ENCODE measurements at regions not wholly inside any gene's neighbourhood (a gene's known extent, or its start where the extent isn't known, plus 50 kb on each side); places are given as distances from the start of the nearest gene placed in this dataset.
"Not testable (repeated sequence)": the region's sequence is repeated elsewhere in the genome, so short reads cannot be mapped to it uniquely, and the experiment has no call there.

DNA sequence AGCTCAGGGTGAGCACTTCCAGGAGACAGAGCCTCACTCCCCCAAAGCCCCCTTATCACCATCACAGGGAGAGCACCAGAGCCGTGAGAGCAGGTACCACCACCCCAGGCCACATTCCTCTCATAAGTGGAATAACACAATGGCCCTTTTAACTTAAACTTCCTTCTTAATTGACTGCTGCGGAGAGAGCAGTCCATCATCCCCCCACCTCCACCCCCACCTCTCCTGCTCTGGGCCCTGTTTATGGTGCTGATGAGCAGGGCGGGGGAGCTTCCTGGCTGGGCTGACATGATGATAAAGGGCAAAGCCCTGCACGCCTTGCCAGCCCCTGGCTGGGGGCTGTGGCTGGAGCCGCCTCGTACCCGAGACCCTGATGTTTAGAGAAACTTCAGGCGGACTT is 81.4 kb upstream of the PODXL start:
- H3K4me1 ChIP-seq = no peaks in the 10 kb centered on the region
- H3K36me3 ChIP-seq = no peaks in the 10 kb centered on the region
- TF ChIP-seq EP300 (IDR thresholded peaks at IDR 0.05) (no peak), POLR2A (IDR thresholded peaks at IDR 0.05) (no peak), POLR2AphosphoS5 (IDR thresholded peaks at IDR 0.05) (no peak)
- TF ChIP-seq, protein P1, sequence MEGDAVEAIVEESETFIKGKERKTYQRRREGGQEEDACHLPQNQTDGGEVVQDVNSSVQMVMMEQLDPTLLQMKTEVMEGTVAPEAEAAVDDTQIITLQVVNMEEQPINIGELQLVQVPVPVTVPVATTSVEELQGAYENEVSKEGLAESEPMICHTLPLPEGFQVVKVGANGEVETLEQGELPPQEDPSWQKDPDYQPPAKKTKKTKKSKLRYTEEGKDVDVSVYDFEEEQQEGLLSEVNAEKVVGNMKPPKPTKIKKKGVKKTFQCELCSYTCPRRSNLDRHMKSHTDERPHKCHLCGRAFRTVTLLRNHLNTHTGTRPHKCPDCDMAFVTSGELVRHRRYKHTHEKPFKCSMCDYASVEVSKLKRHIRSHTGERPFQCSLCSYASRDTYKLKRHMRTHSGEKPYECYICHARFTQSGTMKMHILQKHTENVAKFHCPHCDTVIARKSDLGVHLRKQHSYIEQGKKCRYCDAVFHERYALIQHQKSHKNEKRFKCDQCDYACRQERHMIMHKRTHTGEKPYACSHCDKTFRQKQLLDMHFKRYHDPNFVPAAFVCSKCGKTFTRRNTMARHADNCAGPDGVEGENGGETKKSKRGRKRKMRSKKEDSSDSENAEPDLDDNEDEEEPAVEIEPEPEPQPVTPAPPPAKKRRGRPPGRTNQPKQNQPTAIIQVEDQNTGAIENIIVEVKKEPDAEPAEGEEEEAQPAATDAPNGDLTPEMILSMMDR (IDR thresholded peaks at IDR 0.05) = no peak
- H3K4me3 ChIP-seq = no peak overlapping the region
- WGBS = 88% methylated on average over 8 of the region's 8 CpGs
- no peak for DNase-seq (ENCODE audit: low spot score in 2 of 2)
- no peak overlapping the region for H3K27ac ChIP-seq
- no peaks in the 10 kb centered on the region for H3K9me3 ChIP-seq
- H3K27me3 ChIP-seq = no peaks in the 10 kb centered on the region

DNA sequence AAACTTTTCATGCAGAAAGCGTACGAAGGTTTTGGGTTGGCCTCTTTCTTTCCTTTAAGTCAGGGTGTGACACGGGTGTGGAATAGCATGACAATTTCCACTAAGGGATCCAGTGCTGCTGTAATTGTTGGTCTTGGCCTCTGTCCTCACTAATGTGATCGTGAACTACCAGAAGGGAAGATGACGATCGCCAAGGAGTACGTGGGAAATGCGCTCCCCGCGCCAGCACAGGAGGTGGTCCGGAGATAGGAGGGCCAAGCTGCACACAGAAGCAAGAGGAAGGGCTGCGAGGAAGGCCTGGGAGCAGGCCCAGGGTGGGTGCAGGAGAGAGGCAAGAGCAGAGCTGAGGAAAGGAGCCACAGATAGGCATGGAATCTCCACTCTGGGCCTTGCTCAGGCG is 79.7 kb upstream of the PODXL start:
- TF ChIP-seq POLR2AphosphoS5 (IDR thresholded peaks at IDR 0.05) = no peak
- Histone ChIP-seq H3K4me1 (no peaks in the 10 kb centered on the region), H3K9me3 (no peaks in the 10 kb centered on the region), H3K27me3 (no peaks in the 10 kb centered on the region), H3K27ac (no peak overlapping the region), H3K4me3 (no peak overlapping the region), H3K36me3 (no peaks in the 10 kb centered on the region)
- WGBS = 61% methylated on average over 13 of the region's 13 CpGs
- DNase-seq (ENCODE audit: low spot score in 2 of 2) = no peak

DNA sequence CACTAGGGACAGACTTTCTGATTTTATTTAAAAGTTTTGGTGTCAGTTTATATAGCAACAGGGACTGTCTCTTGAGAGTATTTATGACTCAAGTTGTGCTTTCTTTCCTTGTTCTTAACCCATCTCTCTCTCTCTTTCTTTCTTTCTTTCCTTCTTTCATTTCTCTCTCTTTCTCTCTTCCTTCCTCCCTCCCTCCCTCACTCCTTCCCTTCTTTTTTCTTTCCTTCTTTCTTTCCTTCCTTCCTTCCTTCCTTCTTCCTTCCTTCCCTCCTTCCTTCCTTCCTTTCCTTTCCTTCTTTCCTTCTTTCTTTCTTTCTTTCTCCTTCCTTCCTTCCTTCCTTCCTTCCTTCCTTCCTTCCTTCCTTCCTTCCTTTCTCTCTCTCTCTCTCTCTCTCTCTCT is 77.8 kb upstream of the PODXL start:
- not testable (repeated sequence) for H3K4me3 ChIP-seq; DNase-seq (ENCODE audit: low spot score in 2 of 2); H3K27me3 ChIP-seq; H3K9me3 ChIP-seq; H3K36me3 ChIP-seq; H3K27ac ChIP-seq
- peaks cover 12% of the 10 kb centered on the region for H3K4me1 ChIP-seq

DNA sequence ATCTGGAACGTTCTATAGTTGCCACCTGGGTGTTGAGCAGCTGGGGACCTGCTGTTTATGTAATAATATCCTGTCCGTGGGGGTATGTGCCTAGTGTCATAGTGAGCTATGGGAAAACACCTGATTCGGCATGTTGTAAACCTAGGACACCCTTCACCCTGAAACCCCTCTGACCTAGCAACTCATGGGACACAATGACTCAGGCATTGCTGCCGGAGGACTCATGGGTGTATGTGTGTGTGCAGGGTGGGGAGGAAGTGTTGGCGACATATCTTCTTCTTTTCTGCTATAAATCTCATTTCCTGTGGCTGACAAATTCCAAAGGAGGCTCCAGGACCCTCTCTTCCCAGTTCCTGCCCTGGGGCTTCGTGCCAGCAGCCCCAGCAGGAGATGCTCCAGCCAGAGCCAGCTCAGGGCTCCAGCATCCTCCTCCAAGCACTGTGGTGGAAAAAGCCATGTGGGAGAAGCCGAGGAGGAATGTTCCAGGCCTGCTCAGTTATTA is 77.0 kb upstream of the PODXL start:
- no peak for TF ChIP-seq POLR2A (IDR thresholded peaks at IDR 0.05)
- TF ChIP-seq EP300 (IDR thresholded peaks at IDR 0.05) = no peak
- TF ChIP-seq, protein P1 (IDR thresholded peaks at IDR 0.05) = no peak
- TF ChIP-seq POLR2AphosphoS5 (IDR thresholded peaks at IDR 0.05) = no peak
- no peak for DNase-seq (ENCODE audit: low spot score in 2 of 2)
- whole genome bisulfite sequencing = 67% methylated on average over 7 of the region's 7 CpGs

DNA sequence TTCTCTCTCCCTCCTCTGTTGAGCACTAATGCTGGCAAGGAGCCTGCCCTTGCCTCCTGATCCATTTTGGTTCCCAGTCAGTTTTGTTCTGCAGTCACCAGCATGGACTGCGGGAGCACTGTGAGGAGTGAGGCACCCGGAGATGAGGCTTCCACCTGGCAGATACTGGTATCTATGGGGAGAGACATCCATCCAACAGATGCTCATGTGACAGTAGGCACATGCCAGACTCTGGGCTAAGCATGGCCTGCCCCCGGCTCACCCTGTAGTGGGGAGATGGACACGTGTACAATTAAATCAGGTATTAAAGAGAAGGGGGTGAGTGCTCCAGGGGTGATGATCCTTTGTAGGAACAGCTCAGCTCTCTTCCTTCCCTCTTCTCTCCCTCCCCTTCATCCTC is 74.0 kb upstream of the PODXL start:
- no peak for DNase-seq (ENCODE audit: low spot score in 2 of 2)
- no peaks in the 10 kb centered on the region for H3K9me3 ChIP-seq
- 74% methylated on average over 4 of the region's 4 CpGs for WGBS
- H3K27ac ChIP-seq = no peak overlapping the region
- TF ChIP-seq, protein P1 (IDR thresholded peaks at IDR 0.05) = no peak
- TF ChIP-seq POLR2A (IDR thresholded peaks at IDR 0.05) (no peak), EP300 (IDR thresholded peaks at IDR 0.05) (no peak)
- no peaks in the 10 kb centered on the region for H3K36me3 ChIP-seq
- peaks cover 3% of the 10 kb centered on the region for H3K27me3 ChIP-seq
- H3K4me3 ChIP-seq = no peak overlapping the region
- H3K4me1 ChIP-seq = peaks cover 21% of the 10 kb centered on the region

More for the DNA sequence above, 77.0 kb upstream of the PODXL start:
- H3K4me3 ChIP-seq = no peak overlapping the region
- H3K36me3 ChIP-seq = no peaks in the 10 kb centered on the region
- H3K27ac ChIP-seq = no peak overlapping the region
- H3K9me3 ChIP-seq = no peaks in the 10 kb centered on the region
- H3K4me1 ChIP-seq = peaks cover 20% of the 10 kb centered on the region
- peaks cover 3% of the 10 kb centered on the region for H3K27me3 ChIP-seq

DNA sequence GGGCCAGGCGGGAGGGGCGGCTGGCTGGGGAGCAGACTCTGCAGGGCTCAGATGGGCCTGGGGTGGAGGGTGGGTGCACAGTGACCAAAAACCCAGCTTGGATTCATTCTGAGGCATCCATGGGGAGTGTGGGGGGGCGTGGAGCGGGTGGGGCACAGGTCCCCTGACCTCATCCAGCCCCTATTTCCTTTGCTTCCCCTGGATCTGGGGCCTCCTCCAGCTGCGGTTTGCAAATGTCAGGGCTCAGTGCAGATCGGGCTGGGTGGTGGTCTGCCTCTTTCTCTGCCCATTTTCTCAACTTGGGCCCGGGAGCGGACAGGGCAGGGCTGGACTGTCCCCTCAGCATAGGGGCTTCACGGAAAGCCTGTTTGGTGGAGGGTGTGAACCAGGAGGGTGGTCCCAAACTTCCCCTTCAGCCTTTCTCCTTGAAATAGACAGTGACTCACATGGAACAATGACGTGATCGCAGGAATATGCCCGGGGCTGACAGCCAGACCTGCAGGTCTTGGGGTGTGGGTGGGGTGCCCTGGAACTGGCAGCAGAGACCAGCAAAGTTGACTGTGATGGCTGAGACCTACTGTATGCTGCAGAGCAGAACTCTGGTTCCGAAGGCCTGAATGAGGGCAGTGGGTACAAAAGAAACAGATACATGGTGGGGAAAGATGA is 72.9 kb upstream of the PODXL start:
- Histone ChIP-seq H3K27me3 (peaks cover 3% of the 10 kb centered on the region), H3K4me1 (peaks cover 21% of the 10 kb centered on the region), H3K4me3 (no peak overlapping the region), H3K9me3 (no peaks in the 10 kb centered on the region), H3K27ac (peak overlapping the region; percentile 84), H3K36me3 (no peaks in the 10 kb centered on the region)
- 55% methylated on average over 10 of the region's 13 CpGs for WGBS
- no peak for TF ChIP-seq POLR2A (IDR thresholded peaks at IDR 0.05)
- no peak for TF ChIP-seq EP300 (IDR thresholded peaks at IDR 0.05)
- no peak for TF ChIP-seq POLR2AphosphoS5 (IDR thresholded peaks at IDR 0.05)
- TF ChIP-seq, protein P1 (IDR thresholded peaks at IDR 0.05) = no peak
- no peak for DNase-seq (ENCODE audit: low spot score in 2 of 2)
